Neural cell (in vitro differentiated cells): ENCODE measurements at regions not wholly inside any gene's neighbourhood (a gene's known extent, or its start where the extent isn't known, plus 50 kb on each side); places are given as distances from the start of the nearest gene placed in this dataset.

Source experiments
- H2AFZ ChIP-seq: fragments of 200-600, 300-800 bp; sonication (generic), shearing (Covaris generic); 2 replicates; pipeline ENCODE4 v1.6.0; 2014; ENCODE audit warnings: low read depth, mild to moderate bottlenecking, antibody characterized with exemption, low read length, moderate library complexity
- H3F3A ChIP-seq: fragments of 200-600 bp; shearing (Covaris generic); 2 replicates; pipeline ENCODE4 v1.6.1; 2016; ENCODE audit warnings: mild to moderate bottlenecking, moderate library complexity, mixed read lengths, antibody characterized with exemption, low read length; ENCODE audit not compliant: insufficient read depth, poor library complexity, severe bottlenecking
- H3K27ac ChIP-seq: fragments of 200-600, 300-800 bp; sonication (generic), shearing (Covaris generic); 2 replicates; pipeline ENCODE4 v1.5.1; 2014; ENCODE audit warnings: mild to moderate bottlenecking, low read length, moderate library complexity
- H3K27me3 ChIP-seq: fragments of 300-800, 200-600 bp; sonication (generic), shearing (Covaris generic); 2 replicates; pipeline ENCODE4 v1.6.0; 2014; ENCODE audit warnings: mild to moderate bottlenecking, low read depth, low read length, moderate library complexity; ENCODE audit not compliant: insufficient read depth
- H3K36me3 ChIP-seq: fragments of 300-800, 200-600 bp; sonication (generic), shearing (Covaris generic); 2 replicates; pipeline ENCODE4 v1.5.1; 2014; ENCODE audit warnings: mild to moderate bottlenecking, antibody characterized with exemption, low read length, moderate library complexity; ENCODE audit not compliant: insufficient read depth
- H3K4me2 ChIP-seq: fragments of 300-800, 200-600 bp; sonication (generic), shearing (Covaris generic); 2 replicates; pipeline ENCODE4 v1.6.0; 2014; ENCODE audit warnings: mild to moderate bottlenecking, low read length
- H3K4me3 ChIP-seq: fragments of 300-800, 200-600 bp; sonication (generic), shearing (Covaris generic); 2 replicates; pipeline ENCODE4 v1.5.1; 2014; ENCODE audit warnings: mild to moderate bottlenecking, low read length, moderate library complexity
- H3K79me2 ChIP-seq: fragments of 200-600 bp; shearing (Covaris generic); replicated peaks from 2 replicates; pipeline ENCODE4 v1.6.0; 2014; ENCODE audit warnings: mild to moderate bottlenecking, low read length, moderate library complexity; ENCODE audit not compliant: insufficient read depth
- H3K9ac ChIP-seq: fragments of 300-800, 200-600 bp; sonication (generic), shearing (Covaris generic); 2 replicates; pipeline ENCODE4 v1.6.1; 2016; ENCODE audit warnings: mild to moderate bottlenecking, low read length, mixed read lengths
- H3K9me2 ChIP-seq: fragments of 200-600 bp; shearing (Covaris generic); 2 replicates; pipeline ENCODE4 v1.6.1; 2016; ENCODE audit warnings: mild to moderate bottlenecking, low read length, mixed read lengths; ENCODE audit not compliant: insufficient read depth
- H3K9me3 ChIP-seq: fragments of 200-600, 300-800 bp; sonication (generic), shearing (Covaris generic); 2 replicates; pipeline ENCODE4 v1.6.1; 2016; ENCODE audit warnings: mild to moderate bottlenecking, mixed run types, low read length, moderate library complexity, mixed read lengths
- H4K20me1 ChIP-seq: fragments of 200-600 bp; shearing (Covaris generic); 2 replicates; pipeline ENCODE4 v1.6.1; 2016; ENCODE audit warnings: mild to moderate bottlenecking, mixed run types; ENCODE audit not compliant: insufficient read depth
- EP300 ChIP-seq: fragments of 450-650 bp; conservative IDR thresholded peaks from 2 replicates; pipeline ENCODE4 v1.6.1; 2014; ENCODE audit warnings: antibody characterized with exemption, mild to moderate bottlenecking, moderate library complexity; ENCODE audit not compliant: poor library complexity, severe bottlenecking
- EZH2 ChIP-seq: fragments of 200-600, 300-800 bp; shearing (Covaris generic), sonication (generic); IDR thresholded peaks from 2 replicates; pipeline ENCODE4 v1.6.1; 2014; ENCODE audit warnings: antibody characterized with exemption, low read length, borderline replicate concordance, mild to moderate bottlenecking; ENCODE audit not compliant: insufficient read depth, poor library complexity, severe bottlenecking
- MXI1 ChIP-seq: fragments of 450-650 bp; conservative IDR thresholded peaks from 2 replicates; pipeline ENCODE4 v1.6.1; 2014; ENCODE audit warnings: antibody characterized with exemption, mild to moderate bottlenecking; ENCODE audit not compliant: poor library complexity, severe bottlenecking
- POLR2AphosphoS5 ChIP-seq: IDR thresholded peaks from 2 replicates; pipeline ENCODE4 v1.6.1; 2012
- RAD21 ChIP-seq: fragments of 450-650 bp; conservative IDR thresholded peaks from 2 replicates; pipeline ENCODE4 v1.6.1; 2014; ENCODE audit warnings: antibody characterized with exemption, mild to moderate bottlenecking, moderate library complexity
- SMC3 ChIP-seq: fragments of 450-650 bp; conservative IDR thresholded peaks from 2 replicates; pipeline ENCODE4 v1.6.1; 2014; ENCODE audit warnings: antibody characterized with exemption, mild to moderate bottlenecking, moderate library complexity; ENCODE audit not compliant: poor library complexity
- TAF1 ChIP-seq: IDR thresholded peaks from 2 replicates; pipeline ENCODE4 v1.6.1; 2012; ENCODE audit warnings: low read depth
- TF ChIP-seq, protein P1 (sequence below): fragments of 450-650 bp; IDR thresholded peaks from 2 replicates; pipeline ENCODE4 v1.5.1; 2014; ENCODE audit warnings: antibody characterized with exemption, mild to moderate bottlenecking, moderate library complexity; ENCODE audit not compliant: poor library complexity, severe bottlenecking
- TF ChIP-seq, protein P2 (sequence below): IDR thresholded peaks from 2 replicates; pipeline ENCODE4 v1.6.1; 2012; ENCODE audit warnings: borderline replicate concordance

DNA sequence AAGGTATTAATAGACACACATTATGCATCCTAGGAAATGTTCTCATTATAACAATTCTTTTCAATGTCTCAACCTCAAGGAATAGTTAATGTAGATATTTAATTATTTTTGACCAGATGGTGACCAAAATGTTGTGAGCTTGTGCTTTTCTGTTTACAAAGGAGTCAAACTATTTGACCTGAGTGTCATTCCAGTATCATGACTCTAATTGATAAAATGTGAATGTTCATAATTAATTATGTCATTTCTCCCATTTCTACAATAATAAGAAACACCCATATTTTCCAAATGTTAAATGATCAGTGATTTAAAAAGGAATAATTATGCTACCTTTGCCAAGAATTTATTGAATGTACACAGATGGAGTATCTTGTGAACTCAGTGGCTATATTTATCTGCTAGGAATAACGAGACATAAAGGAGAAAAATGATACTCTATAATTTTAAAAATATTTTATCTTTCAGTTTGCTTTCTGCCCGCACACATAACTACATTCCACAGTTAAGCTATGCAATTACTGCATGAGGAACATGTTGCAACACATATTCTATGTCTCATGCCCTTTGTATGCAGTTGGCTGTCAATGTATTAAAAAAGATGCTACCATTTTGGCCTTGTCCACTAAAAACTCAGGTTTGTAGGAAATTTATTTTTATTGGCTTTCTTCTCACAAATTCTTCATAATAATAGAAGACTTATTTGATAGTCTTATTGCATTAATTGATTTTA lies 376.7 kb upstream of the CCDC179 start:
- Histone ChIP-seq H3K79me2 (no peaks in the 10 kb centered on the region), H3F3A (no peaks in the 10 kb centered on the region), H3K4me3 (no peak overlapping the region), H3K4me2 (no peak overlapping the region), H3K36me3 (no peaks in the 10 kb centered on the region), H3K27ac (no peak overlapping the region), H3K9me2 (no peaks in the 10 kb centered on the region), H3K27me3 (no peaks in the 10 kb centered on the region), H3K9me3 (no peaks in the 10 kb centered on the region), H2AFZ (no peak overlapping the region), H4K20me1 (no peaks in the 10 kb centered on the region), H3K9ac (no peak overlapping the region)
- TF ChIP-seq MXI1 (no peak), SMC3 (no peak), EZH2 (no peak), POLR2AphosphoS5 (no peak), RAD21 (no peak), EP300 (no peak), TAF1 (no peak)
- TF ChIP-seq, protein P1, sequence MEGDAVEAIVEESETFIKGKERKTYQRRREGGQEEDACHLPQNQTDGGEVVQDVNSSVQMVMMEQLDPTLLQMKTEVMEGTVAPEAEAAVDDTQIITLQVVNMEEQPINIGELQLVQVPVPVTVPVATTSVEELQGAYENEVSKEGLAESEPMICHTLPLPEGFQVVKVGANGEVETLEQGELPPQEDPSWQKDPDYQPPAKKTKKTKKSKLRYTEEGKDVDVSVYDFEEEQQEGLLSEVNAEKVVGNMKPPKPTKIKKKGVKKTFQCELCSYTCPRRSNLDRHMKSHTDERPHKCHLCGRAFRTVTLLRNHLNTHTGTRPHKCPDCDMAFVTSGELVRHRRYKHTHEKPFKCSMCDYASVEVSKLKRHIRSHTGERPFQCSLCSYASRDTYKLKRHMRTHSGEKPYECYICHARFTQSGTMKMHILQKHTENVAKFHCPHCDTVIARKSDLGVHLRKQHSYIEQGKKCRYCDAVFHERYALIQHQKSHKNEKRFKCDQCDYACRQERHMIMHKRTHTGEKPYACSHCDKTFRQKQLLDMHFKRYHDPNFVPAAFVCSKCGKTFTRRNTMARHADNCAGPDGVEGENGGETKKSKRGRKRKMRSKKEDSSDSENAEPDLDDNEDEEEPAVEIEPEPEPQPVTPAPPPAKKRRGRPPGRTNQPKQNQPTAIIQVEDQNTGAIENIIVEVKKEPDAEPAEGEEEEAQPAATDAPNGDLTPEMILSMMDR, result no peak
- TF ChIP-seq, protein P2, sequence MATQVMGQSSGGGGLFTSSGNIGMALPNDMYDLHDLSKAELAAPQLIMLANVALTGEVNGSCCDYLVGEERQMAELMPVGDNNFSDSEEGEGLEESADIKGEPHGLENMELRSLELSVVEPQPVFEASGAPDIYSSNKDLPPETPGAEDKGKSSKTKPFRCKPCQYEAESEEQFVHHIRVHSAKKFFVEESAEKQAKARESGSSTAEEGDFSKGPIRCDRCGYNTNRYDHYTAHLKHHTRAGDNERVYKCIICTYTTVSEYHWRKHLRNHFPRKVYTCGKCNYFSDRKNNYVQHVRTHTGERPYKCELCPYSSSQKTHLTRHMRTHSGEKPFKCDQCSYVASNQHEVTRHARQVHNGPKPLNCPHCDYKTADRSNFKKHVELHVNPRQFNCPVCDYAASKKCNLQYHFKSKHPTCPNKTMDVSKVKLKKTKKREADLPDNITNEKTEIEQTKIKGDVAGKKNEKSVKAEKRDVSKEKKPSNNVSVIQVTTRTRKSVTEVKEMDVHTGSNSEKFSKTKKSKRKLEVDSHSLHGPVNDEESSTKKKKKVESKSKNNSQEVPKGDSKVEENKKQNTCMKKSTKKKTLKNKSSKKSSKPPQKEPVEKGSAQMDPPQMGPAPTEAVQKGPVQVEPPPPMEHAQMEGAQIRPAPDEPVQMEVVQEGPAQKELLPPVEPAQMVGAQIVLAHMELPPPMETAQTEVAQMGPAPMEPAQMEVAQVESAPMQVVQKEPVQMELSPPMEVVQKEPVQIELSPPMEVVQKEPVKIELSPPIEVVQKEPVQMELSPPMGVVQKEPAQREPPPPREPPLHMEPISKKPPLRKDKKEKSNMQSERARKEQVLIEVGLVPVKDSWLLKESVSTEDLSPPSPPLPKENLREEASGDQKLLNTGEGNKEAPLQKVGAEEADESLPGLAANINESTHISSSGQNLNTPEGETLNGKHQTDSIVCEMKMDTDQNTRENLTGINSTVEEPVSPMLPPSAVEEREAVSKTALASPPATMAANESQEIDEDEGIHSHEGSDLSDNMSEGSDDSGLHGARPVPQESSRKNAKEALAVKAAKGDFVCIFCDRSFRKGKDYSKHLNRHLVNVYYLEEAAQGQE, result no peak

DNA sequence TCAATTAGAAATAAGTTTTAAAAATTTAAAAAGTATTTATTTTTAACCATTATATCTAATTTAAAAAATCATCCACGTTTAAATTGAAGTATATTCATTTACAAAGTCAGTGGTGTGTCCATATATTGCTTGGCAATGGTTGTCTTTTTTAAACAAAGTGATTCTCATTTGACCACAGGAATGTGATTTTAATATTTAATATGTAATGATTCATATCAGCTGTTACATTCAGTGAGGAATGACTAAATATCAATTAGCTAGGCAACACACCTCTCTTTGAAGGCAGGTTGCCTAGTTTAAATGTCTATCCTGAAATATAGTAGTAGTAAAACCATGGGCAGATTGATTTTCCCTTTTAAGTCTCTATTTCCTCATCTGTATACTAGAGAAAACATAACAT lies 392.2 kb upstream of the CCDC179 start:
- TF ChIP-seq EP300 (no peak), RAD21 (no peak), SMC3 (no peak)
- TF ChIP-seq, protein P2, result no peak
- TF ChIP-seq, protein P1, result no peak
- Histone ChIP-seq H3K36me3 (no peaks in the 10 kb centered on the region), H2AFZ (no peak overlapping the region)

More for the DNA sequence above, 392.2 kb upstream of the CCDC179 start:
- Histone ChIP-seq H4K20me1 (no peaks in the 10 kb centered on the region), H3K4me2 (no peak overlapping the region), H3K9ac (no peak overlapping the region), H3K9me2 (no peaks in the 10 kb centered on the region), H3K27me3 (no peaks in the 10 kb centered on the region), H3F3A (no peaks in the 10 kb centered on the region), H3K9me3 (no peaks in the 10 kb centered on the region), H3K79me2 (no peaks in the 10 kb centered on the region), H3K27ac (no peak overlapping the region), H3K4me3 (no peak overlapping the region)
